NCI-H128 (cell line): ENCODE measurements at regions not wholly inside any gene's neighbourhood (a gene's known extent, or its start where the extent isn't known, plus 50 kb on each side); places are given as distances from the start of the nearest gene placed in this dataset.
A peak's percentile ranks its signal among the peaks of the same experiment; 100 is the strongest.
"Not testable (repeated sequence)": the region's sequence is repeated elsewhere in the genome, so short reads cannot be mapped to it uniquely, and the experiment has no call there.

ENCODE experiments used
- DNase-seq: peaks from one replicate; lab custom pipeline; 2025; ENCODE audit not compliant: unreplicated experiment; lab: John Stamatoyannopoulos, UW

DNA sequence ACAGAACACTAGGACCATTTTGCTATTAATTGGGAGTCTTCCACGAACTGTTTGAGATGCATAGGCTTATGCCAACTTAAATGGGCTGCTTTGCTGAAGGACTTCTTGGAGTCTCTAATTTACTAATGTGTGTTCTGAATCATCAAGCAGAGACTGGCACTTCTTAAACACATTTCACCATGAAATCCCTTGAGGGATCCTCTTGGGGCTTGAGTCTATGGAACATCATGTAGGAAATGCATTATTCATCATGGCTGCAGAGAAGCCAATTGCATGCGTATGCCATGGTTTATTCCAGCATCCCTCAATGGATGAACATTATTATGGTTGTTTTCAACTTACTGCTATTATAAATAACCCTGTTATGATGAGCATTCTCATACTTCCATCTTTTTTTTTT lies 73.4 kb downstream of the FGD2 start:
- no peak for DNase-seq

DNA sequence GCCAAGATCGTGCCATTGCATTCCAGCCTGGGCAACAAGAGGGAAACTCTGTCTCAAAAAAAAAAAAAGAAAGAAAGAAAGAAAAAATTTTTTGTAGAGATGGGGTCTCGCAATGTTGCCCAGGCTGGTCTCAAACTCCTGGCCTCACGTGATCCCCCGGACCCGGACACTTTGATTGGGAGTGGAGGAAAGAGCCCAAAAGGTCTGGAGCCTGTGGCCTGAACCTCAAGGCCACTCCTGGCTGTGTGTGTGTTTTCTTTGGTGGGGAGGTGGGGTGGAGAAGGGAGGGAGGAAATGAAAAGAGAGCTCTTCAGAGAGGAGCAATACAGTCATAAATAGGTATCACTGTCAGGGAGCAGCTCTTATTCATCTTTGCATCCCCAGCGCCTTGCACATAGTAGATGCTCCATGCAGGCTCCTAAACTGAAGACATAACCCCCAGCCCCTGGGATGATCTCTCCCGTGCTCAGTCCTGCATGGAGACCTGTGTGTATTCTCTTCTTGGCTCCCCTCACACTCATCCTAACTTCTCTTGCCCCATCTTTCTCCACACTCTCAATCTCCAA lies 75.7 kb downstream of the FGD2 start:
- DNase-seq: no peak

DNA sequence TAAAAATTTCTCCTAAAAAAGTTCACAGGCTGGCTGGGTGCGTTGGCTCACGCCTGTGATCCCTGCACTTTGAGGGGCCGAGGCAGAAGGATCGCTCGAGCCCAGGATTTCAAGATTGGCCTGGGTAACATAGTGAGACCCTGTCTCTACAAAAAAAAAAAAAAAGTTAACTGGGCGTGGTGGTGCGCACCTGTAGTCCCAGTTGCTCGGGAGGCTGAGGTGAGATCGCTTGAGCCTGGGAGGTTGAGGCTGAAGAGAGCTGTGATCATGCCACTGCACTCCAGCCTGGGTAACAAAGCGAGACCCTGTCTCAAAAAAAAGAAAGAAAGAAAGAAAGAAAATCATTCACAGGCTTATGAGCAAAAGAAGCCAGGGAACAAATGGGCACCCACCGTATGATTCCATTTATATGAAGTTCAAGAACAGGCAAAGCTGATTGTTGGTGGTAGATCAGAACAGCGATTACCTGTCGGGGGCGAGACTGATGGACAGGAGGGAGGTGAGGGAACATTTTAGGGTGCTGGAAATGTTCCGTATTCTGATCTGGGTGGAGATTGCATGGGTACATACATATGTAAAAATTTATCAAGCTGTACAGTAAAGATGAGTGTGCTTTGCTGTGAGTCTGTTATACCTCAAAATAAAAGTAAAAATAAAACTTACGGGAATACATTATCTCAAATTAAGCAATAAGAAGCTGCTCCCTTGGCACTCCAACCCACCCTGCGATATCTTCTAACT lies 77.1 kb downstream of the FGD2 start:
- DNase-seq: no peak

DNA sequence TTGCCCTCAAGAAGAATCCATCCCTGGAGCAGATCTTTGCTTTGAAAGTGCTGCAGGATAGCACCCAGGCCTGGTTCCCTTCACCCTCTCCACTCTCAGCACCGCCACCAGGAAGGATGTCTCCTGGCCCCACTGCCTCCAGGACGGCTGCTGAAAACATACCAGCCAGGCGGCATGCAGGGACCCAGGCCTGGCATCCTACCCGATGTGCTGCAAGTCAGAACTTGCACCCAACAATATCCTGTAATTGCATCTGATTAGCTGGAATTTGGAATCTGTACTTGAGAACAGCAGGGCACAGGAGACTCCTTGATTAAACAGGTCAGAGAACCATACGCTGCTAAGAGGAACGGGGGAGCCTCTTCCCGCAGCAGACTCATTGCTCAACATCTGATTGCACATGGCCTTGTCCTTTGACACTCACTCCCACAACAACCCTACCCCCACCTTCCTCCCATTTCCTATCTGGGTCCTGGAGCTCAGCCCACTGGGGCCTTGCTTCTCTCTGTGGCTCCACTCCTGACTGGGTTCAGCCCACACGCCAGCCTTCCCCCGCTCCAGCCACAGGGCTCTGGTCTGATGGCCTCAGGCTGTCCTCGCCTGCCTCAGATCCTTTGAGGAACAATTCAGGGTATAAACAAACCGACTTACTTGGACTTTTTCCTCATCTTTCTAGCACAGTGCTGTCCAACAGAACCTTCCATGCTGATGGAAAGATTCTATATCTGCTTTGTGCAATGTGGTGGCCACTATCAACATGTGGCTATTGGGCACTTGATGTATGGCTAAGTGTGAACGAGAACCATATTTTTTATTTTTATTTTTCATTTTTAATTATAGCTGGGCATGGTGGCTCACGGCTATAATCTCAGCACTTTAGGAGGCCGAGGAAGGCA lies 78.0 kb downstream of the FGD2 start:
- no peak for DNase-seq

DNA sequence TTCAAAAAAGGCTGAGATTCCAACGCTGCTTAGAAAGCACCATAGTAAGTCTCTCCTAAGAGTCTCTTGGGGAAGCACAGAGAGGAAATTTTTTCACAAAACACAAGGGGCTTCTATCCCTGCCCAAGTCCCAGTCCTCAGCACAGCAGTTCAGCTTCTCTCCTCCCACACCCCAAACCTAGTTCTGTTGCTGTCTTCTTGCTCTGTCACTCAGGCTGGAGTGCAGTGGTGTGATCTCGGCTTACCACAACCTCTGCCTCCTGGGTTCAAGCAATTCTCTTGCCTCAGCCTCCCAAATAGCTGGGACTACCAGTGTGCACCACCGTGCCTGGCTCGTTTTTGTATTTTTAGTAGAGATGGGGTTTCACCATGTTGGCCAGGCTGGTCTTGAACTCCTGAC lies 79.2 kb downstream of the FGD2 start:
- DNase-seq: not testable (repeated sequence)

DNA sequence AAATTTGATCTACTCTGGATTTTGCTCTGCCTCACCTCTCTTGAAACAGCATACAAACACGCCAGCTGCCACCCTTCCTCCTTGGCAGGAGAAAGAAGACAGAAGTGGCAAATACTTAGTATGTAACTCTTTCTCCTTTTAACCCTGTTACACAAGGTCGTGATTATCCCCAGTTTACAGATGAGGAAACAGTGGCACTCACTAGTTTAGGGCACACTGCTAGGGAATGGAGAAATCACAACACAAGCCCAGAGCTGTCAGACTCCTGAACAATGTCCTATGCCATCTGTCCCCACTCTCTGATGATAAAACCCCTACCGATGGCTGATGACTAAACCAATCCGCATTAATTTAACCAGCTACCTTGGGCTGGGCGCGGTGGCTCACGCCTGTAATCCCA lies 79.7 kb downstream of the FGD2 start:
- no peak for DNase-seq

DNA sequence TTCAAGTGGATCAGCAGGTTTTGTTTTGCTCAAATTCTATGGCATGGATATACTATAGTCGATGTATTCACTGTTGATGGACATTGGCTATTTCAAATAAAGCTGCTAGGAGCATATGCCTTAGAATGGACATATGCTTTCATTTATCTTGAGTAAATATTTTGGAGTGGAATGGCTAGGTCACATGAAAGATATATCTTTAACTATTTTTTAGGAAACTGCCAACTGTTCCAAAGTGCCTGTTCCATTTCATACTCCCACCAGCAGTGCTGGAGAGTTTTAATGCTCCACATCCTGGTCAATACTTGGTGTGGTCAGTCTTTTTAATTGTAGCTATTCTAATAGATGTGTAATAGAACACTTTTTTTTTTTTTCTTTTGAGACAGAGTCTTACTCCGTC lies 81.1 kb upstream of the PIM1 start:
- DNase-seq: no peak

DNA sequence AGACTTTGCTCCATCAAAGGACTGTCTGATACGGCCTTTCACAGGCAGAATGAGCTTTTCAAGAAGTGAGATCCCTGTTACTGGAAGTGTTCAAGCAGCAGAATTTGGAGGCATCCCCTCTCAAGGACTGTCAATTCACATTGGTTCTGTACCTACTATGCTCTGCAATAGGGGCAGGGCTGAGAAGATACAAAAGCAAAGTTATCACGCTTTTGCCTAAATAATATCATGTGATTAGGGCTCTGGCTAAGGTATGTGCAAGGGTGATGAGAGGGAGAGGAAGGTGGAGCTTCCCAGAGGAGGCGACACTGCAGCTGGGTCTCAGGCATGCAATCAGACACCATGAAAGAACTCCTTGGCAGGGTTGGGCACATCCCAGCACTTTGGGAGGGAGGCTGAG lies 80.2 kb upstream of the PIM1 start:
- no peak for DNase-seq

DNA sequence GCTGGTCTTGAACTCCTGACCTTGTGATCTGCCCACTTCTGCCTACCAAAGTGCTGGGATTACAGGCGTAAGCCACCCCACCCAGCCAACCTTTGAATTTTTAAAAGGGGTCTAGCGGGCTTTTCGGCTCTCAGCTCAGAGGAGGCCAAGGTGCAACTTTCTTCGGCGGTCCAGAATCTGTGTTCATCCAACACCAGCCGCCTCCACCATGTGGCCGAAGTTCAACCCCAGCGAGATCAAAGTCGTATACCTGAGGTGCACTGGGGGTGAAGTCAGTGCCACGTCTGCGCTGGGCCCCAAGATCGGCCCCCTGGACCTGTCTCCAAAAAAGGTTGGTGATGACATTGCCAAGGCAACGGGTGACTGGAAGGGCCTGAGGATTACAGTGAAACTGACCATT lies 78.8 kb upstream of the PIM1 start:
- DNase-seq: not testable (repeated sequence)

DNA sequence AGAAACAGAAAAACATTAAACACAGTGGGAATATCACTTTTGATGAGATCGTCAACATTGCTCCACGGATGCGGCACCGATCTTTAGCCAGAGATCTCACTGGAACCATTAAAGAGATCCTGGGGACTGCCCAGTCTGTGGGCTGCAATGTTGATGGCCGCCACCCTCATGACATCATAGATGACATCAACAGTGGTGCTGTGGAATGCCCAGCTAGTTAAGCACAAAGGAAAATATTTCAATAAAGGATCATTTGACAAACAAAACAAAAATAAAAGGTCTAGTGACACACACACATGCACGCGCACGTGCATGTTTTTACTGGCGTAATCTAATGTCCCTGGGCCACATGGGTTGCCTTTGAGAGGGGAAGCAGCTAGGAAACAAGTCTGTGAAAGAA lies 78.4 kb upstream of the PIM1 start:
- not testable (repeated sequence) for DNase-seq

DNA sequence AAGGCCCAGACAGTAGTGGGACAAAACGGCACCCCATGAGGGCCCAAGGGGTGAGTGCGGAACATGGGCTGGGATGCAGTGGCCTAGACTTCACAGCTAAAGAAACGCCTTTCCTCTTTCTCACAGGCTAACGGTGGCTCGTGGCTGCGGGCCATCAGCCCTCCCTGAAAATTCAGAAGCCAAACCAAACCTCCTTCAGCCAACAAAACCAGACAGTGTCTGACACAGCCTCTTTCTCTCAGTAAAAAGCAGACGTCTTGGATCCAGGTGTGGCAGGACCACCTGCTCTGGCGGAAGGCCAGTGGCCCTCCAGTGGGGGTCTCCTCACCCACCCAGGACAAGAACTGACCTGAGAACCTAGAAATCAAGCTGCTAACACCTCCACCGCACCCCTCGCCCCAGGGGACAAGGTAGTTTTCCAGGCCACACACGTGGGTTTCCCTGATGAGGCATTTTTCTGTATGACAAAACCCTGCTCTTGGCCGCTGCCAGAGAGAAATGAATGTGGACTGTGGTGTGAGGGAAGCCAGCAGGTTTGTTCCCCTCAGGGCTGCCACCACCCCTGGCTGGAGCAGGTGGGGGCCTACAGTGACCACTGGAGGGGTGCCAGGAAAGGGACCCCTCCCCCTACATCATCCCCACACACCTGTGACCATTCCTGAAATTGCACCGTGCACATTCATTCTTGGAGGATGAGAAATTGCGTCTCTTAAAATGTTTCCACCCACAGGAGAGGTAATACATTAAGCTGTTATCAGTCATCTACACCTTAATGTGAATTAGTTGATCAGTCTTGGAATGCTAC lies 76.8 kb upstream of the PIM1 start:
- no peak for DNase-seq

DNA sequence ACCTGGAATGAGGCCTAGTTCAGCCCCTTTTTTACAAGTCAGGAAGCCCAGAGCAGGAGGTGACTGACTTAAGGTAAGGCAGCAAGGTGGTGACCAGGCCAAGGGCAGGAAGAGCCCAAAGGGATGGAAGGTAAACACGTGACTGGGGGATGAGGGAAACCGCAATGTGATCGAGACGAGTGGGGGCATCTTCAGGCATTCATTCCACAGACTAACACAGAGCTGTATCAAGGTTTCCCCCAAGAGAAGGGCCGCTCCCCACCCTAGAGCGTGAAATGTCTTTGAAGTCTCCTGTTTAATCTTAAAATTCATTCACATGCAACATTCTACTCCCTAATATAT lies 76.3 kb upstream of the PIM1 start:
- no peak for DNase-seq

DNA sequence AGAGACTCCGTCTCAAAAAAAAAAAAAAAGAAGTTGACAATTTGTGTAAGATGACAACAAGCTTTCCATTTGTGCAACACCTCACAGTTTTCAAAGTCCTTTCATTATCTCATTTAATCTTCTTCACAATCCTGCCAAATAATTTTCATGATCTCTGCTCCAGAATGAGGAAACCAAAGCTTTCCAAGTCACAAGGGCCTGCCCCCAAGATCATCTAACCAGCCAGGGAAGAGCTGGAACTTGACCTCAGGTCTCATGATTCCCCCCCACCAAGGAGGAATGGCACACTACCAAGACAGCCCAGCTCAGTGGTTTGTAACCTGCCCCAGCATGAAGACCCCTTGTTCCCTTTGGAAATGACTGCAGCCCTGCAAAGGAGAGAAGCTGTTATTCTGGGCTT lies 74.0 kb upstream of the PIM1 start:
- no peak for DNase-seq

DNA sequence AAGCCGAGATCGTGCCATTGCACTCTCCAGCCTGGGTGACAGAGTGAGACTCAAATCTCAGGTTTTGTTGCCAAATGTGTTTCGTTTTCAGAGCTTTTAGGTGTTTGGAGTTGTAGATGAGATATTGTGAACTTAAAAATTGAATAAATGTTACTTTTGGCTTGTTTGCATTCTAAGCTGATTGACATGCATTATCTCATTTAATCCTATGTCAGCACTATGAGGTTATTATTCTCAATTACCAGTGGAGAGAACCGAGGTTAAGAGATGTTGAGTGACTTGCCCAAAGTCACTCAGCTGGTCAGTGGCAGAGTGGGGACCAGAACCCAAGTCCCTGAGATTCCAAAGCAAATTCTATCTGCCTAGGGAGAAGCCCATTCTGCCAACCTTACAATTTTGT lies 72.6 kb upstream of the PIM1 start:
- no peak for DNase-seq

DNA sequence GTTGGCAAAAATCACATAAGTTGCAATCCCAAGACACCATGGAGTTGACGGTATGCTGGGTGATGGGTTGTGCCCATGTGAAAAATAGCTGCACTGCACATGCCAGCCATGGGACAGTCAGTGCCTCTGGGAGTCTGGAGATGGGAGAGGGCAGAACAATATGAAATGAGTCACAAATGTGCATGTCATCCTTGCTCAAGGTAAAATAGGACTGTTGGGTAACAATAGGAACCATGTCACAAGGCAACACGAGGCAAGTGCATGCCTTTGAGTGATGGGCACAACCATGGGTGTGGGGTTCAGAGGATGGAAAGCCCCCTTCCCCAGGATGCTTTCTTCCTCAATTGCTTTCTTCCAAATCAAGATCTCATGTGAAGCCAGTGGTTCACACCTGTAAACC lies 70.5 kb upstream of the PIM1 start:
- DNase-seq: no peak

DNA sequence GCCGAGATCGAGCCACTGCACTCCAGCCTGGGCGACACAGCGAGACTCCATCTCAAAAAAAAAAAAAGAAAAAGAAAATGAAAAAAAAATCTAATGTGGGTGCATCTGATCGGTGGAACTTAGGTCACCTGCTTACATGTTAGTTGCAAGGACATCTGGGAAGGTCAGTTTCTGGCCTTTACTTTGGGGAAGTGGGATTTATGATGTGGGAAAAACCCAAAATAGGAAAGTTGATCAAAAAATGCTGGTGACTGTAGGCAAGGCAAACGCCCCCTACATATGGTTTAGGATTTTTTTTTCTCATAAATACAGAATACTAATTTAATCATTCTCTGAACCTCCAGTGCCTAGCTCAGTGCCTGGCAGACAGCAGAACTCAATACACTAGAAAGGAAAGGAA lies 69.2 kb upstream of the PIM1 start:
- no peak for DNase-seq

DNA sequence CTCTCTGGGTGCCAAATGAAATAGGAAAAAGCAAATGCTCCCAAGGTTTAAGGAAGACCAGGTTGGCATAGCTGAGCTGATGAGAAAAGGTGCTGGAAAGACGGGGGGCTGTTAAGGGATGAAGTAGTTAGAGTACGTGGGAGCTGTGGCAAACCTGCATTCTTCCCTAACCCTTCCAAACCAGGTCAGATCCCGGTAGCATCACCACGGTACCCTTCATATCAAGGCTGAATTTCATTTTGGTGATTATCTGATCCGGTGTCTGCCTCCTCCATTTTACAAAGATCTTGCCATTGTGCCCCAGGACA lies 68.0 kb upstream of the PIM1 start:
- no peak for DNase-seq

DNA sequence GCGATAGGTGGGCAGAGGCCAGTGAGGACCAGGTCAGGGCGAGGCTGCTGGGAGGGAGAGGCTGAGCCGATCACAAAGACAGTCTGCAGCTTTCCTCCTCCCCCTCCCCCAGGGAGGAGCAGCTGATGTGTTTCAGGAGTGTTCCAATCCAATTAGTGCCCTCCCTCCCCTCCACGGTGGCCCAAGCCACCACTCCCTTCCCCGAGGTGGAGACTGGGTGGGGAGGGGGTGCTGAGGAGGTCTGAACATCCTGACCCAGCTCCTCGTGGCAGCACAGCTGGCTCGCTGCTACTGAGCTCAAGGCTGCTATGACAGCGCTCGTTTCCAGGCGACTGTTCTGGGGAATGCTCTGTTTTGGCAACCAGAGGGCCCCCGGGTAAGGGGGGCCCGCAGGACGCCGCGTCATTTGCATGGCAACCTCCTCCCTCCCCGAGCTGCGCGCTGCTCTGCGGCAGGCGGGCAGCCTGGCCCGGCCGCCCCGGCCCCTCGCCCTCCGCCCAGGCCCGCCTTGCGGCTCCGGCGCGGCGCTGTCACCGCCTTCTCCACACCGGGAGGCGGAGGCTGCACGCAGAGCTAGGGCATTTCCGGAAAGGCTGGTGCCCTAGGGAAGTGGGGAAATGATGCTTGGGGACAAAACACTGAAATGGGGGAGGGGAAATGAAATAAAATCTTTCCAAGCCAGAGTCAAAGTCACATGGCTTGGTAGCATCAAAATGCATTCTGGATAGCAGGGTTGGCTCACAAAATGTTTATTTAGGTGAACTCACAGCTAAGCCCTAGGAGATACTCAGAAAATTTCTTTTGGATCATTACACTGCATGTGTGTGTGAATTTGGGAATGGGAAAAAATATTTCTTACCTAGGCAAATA lies 67.4 kb upstream of the PIM1 start:
- peak; percentile 84 for DNase-seq

DNA sequence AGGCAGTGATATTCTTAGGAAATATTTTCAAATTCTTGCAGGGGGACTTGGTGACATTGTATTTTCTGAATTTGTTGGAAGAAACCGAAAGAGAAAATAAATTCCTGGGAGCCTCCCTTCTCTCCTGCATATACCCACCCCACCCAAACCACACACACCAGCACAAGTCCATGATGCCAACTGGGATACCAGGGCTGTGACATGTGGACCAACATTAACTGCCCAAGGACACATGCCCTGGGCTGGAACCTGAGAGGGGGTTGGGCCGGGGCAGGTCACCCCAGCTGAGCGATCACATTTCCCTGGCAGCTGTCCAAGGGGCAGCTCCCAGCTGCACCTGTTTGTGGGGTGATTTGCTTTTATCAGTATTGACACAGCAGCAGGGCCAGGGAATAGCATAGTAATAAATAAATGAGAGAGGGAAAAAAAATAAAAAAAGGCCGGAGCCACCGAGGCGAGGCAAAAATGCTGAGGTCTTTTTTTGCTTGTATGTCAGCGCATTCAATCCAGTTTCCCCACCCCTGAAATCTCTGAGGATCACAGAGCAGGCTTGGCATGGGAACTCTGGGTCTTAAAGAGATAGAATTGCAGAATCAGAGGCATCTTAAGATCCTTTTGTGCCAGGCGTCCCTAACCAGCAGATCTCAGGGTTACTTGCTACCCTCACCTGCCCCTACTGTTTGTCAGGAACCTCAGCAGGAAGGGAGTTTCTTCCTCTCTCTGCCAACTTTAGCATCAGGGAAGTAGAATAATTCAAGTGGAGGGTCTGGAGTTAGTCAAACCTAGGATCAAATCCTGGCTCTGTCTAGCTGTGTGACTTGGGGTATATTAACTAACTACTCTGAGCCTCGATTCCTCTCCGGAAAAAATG lies 66.5 kb upstream of the PIM1 start:
- peak; percentile 67 for DNase-seq

DNA sequence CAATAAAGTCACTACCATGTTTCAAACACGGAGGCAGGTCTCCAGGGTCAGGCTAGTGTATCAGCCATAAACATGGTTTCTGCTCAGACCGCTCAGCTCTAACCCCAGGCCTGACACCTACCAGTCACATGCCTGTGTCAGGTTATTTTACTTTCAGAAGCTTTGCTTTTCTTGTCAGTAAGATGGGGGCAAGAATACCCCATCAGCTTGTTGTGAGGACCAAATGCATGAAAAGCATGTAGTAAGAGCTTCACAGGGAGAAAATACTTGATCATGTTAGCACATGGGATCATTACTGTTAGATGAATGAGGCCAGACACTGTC lies 65.2 kb upstream of the PIM1 start:
- no peak for DNase-seq
